ENCODE measurements at regions not wholly inside any gene's neighbourhood (a gene's known extent, or its start where the extent isn't known, plus 50 kb on each side); places are given as distances from the start of the nearest gene placed in this dataset.

DNA sequence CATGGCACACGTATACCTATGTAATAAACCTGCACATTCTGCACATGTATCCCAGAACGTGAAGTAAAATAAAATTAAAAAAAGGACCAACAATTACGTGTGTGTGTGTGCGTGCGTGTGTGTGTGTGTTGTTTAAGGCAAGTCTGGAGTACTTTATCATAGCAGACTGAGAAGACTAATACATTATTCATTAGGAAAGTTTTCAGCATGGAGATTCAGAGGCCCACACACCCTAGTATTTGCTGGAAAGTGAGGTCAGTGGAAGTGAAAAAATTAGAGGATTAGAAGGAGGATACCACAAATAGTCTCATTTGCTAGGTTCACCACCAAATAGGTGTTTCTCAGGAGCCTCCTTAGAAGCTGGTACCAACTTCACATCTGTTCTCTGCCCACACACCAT lies 457.1 kb upstream of the CPEB2 start:
- no peaks in the 10 kb centered on the region for H3K36me3 ChIP-seq
- TF ChIP-seq, protein P1, sequence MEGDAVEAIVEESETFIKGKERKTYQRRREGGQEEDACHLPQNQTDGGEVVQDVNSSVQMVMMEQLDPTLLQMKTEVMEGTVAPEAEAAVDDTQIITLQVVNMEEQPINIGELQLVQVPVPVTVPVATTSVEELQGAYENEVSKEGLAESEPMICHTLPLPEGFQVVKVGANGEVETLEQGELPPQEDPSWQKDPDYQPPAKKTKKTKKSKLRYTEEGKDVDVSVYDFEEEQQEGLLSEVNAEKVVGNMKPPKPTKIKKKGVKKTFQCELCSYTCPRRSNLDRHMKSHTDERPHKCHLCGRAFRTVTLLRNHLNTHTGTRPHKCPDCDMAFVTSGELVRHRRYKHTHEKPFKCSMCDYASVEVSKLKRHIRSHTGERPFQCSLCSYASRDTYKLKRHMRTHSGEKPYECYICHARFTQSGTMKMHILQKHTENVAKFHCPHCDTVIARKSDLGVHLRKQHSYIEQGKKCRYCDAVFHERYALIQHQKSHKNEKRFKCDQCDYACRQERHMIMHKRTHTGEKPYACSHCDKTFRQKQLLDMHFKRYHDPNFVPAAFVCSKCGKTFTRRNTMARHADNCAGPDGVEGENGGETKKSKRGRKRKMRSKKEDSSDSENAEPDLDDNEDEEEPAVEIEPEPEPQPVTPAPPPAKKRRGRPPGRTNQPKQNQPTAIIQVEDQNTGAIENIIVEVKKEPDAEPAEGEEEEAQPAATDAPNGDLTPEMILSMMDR (IDR thresholded peaks at IDR 0.05; ENCODE audit: low read depth, low read length) = no peak

DNA sequence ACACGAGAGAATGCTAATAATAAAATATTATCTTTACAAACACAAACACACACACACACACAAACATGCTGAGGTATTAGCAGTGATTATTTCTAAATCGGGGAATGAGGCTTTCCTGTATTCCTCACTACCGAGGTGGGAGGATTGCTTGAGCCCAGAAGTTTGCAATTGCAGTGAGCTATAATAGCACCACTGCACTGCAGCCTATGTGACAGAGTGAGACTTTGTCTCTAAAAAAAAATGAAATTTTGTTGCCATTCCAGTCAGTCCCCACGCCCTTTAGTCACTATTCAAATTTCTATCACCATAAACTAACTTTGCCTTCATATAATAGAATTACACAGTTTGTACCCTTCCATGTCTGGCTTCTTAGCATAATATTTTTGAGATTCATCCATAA lies 456.5 kb upstream of the CPEB2 start:
- DNase-seq = no peak
- Histone ChIP-seq H3K36me3 (no peaks in the 10 kb centered on the region), H3K4me3 (ENCODE audit: low read depth, low read length) (no peak overlapping the region), H3K27ac (no peak overlapping the region), H3K27me3 (ENCODE audit: insufficient read depth, low read depth, severe bottlenecking) (no peaks in the 10 kb centered on the region), H3K9me3 (ENCODE audit: severe bottlenecking) (peaks cover 3% of the 10 kb centered on the region)
- TF ChIP-seq, protein P1 (IDR thresholded peaks at IDR 0.05; ENCODE audit: low read depth, low read length) = no peak

More for the DNA sequence above, 457.1 kb upstream of the CPEB2 start:
- Histone ChIP-seq H3K4me3 (ENCODE audit: low read depth, low read length) (no peak overlapping the region), H3K27me3 (ENCODE audit: insufficient read depth, low read depth, severe bottlenecking) (no peaks in the 10 kb centered on the region), H3K9me3 (ENCODE audit: severe bottlenecking) (peaks cover 3% of the 10 kb centered on the region), H3K27ac (no peak overlapping the region)
- DNase-seq = no peak

DNA sequence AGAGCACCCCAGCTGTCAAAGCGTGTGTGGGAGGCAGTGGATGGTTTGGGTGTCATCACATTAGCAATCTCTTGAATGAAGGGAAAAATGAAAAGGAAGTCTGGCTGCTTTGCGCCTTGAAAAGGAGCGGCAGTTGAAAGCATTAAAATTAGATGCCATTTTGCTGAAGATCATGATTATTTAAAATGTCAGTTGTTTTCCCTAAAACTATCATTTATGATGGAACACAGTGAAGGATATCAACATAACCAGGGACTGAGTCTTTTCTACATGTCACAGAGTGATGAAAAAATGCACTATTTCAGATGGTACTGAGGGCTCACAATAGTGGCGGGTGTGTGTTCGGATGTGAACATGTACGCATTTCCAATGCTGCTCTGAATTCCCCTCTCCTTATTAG lies 450.2 kb upstream of the CPEB2 start:
- no peaks in the 10 kb centered on the region for H3K27me3 ChIP-seq (ENCODE audit: insufficient read depth, low read depth, severe bottlenecking)
- H3K36me3 ChIP-seq = no peaks in the 10 kb centered on the region
- no peak overlapping the region for H3K4me3 ChIP-seq (ENCODE audit: low read depth, low read length)
- no peak overlapping the region for H3K27ac ChIP-seq
- TF ChIP-seq, protein P1 (IDR thresholded peaks at IDR 0.05; ENCODE audit: low read depth, low read length) = no peak
- H3K9me3 ChIP-seq (ENCODE audit: severe bottlenecking) = no peaks in the 10 kb centered on the region
- DNase-seq = no peak

DNA sequence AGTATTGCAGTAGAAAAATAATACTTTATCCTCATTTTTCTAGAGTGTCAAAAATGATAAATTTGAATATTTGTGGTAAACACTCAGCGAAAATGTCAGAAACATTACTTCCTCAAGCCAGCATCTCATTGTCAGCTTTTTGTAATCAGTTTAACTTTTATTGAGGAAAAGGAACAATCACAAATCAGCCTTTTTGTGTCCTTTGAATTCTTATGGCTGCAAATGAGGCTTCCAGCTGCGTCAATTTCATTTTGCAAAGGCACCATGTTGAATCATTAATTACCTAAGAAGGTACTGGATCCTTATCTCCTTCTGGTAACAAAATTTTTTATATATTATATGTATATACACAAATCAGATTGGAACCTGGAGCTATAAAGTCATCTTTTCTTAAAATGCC lies 442.6 kb upstream of the CPEB2 start:
- no peaks in the 10 kb centered on the region for H3K9me3 ChIP-seq (ENCODE audit: severe bottlenecking)
- TF ChIP-seq, protein P1 (IDR thresholded peaks at IDR 0.05; ENCODE audit: low read depth, low read length) = no peak
- H3K27me3 ChIP-seq (ENCODE audit: insufficient read depth, low read depth, severe bottlenecking) = no peaks in the 10 kb centered on the region
- H3K4me3 ChIP-seq (ENCODE audit: low read depth, low read length) = no peak overlapping the region
- no peak for DNase-seq
- H3K36me3 ChIP-seq = no peaks in the 10 kb centered on the region
- H3K27ac ChIP-seq = no peak overlapping the region

DNA sequence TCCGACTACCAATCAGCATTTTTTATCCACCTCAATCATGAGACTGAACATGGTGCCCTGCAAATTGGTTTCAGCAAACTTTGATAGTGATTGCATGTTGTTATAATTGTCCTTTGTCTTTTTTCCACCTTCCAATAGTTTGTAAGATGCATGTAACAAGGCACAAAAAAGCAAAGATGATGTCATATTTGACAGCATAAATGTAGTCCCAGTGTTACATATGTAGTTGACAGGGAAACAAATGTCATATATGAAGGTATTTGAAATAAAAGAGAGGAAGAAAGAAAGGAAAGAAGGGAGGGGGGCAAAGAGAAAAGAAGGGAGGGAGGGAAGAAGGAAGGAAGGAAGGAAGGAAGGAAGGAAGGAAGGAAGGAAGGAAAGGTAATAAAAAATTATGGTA lies 441.7 kb upstream of the CPEB2 start:
- Histone ChIP-seq H3K27ac (no peak overlapping the region), H3K36me3 (no peaks in the 10 kb centered on the region), H3K4me3 (ENCODE audit: low read depth, low read length) (no peak overlapping the region), H3K27me3 (ENCODE audit: insufficient read depth, low read depth, severe bottlenecking) (no peaks in the 10 kb centered on the region), H3K9me3 (ENCODE audit: severe bottlenecking) (no peaks in the 10 kb centered on the region)
- no peak for DNase-seq
- TF ChIP-seq, protein P1 (IDR thresholded peaks at IDR 0.05; ENCODE audit: low read depth, low read length) = no peak

DNA sequence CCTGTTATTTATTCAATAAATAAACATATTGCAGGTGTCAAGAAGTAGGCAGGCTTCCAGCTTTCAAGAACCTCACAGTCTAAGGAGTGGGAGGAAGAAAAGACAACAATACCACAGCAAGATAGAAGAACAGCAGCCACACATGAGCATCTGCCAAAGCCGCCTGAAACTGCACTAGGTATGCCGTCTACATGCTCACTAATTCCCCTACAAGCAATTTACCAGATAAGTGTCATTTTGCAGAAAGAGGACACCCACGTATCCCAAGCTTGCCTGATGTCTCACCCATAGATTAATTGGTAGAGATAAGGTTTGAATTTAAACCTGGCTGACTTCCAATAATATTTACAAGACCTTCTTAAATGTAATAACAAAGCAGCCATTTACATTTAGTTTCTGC lies 439.4 kb upstream of the CPEB2 start:
- H3K9me3 ChIP-seq (ENCODE audit: severe bottlenecking) = no peaks in the 10 kb centered on the region
- DNase-seq = no peak
- no peaks in the 10 kb centered on the region for H3K36me3 ChIP-seq
- TF ChIP-seq, protein P1 (IDR thresholded peaks at IDR 0.05; ENCODE audit: low read depth, low read length) = no peak
- no peak overlapping the region for H3K27ac ChIP-seq
- no peak overlapping the region for H3K4me3 ChIP-seq (ENCODE audit: low read depth, low read length)
- H3K27me3 ChIP-seq (ENCODE audit: insufficient read depth, low read depth, severe bottlenecking) = no peaks in the 10 kb centered on the region
